Upper lobe of right lung (tissue), 1 donor: ENCODE measurements at regions not wholly inside any gene's neighbourhood (a gene's known extent, or its start where the extent isn't known, plus 50 kb on each side); places are given as distances from the start of the nearest gene placed in this dataset.

Experiments
- ATAC-seq: fragments of 200-7000 bp; cut with Tn5 transposase; one replicate; pipeline ENCODE4 v1.9.1; 2020; ENCODE audit warnings: mild to moderate bottlenecking, moderate library complexity
- DNase-seq: peaks from one replicate; pipeline ENCODE4 v3.0.0-alpha.2; 2020
- H3K27ac ChIP-seq: fragments of 200-600 bp; one replicate; pipeline ENCODE4 v1.8.0; 2022
- H3K27me3 ChIP-seq: fragments of 200-600 bp; one replicate; pipeline ENCODE4 v1.8.0; 2022; ENCODE audit warnings: mild to moderate bottlenecking
- H3K36me3 ChIP-seq: fragments of 200-600 bp; one replicate; pipeline ENCODE4 v1.8.0; 2022
- H3K4me1 ChIP-seq: fragments of 200-600 bp; one replicate; pipeline ENCODE4 v1.8.0; 2022
- H3K4me3 ChIP-seq: fragments of 200-600 bp; one replicate; pipeline ENCODE4 v1.8.0; 2022; ENCODE audit warnings: mild to moderate bottlenecking
- H3K9me3 ChIP-seq: fragments of 200-600 bp; one replicate; pipeline ENCODE4 v1.8.0; 2022
- intact Hi-C: fragments of 100-400 bp; cut with DNase I; formaldehyde crosslinking; loops from one replicate; pipeline ENCODE4 v1.11.0; 2022
- TF ChIP-seq, protein P1 (sequence below): fragments of 200-600 bp; IDR thresholded peaks from one replicate; pipeline ENCODE4 v1.8.0; 2022; ENCODE audit warnings: antibody characterized with exemption
- donor health status: DM: no; HTN: yes; CAD: no; lungs with severe emphysema.

DNA sequence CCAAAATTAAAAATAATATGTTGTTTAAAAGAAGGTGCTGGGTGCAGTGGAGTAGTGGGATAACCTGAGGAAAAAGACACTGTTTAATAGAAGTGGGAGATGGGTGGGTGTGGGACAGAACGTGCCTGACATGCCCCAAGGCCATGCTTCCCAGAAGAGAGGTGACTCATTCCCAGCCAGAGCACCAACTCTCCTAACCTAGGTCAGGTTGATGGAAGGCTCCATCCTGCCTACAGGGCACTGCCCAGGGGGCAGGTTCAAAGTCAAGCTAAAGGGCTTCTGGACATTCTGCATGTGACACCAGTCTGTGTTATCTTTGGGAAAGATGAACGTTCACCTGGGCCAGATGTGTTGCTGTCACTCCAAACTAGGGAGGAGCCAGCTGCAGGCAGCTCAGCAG is 453.1 kb downstream of the SOX6 start:
- TF ChIP-seq, protein P1, sequence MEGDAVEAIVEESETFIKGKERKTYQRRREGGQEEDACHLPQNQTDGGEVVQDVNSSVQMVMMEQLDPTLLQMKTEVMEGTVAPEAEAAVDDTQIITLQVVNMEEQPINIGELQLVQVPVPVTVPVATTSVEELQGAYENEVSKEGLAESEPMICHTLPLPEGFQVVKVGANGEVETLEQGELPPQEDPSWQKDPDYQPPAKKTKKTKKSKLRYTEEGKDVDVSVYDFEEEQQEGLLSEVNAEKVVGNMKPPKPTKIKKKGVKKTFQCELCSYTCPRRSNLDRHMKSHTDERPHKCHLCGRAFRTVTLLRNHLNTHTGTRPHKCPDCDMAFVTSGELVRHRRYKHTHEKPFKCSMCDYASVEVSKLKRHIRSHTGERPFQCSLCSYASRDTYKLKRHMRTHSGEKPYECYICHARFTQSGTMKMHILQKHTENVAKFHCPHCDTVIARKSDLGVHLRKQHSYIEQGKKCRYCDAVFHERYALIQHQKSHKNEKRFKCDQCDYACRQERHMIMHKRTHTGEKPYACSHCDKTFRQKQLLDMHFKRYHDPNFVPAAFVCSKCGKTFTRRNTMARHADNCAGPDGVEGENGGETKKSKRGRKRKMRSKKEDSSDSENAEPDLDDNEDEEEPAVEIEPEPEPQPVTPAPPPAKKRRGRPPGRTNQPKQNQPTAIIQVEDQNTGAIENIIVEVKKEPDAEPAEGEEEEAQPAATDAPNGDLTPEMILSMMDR: no peak
- no peak overlapping the region for H3K4me3 ChIP-seq
- intact Hi-C loops: no loop called here
- H3K4me1 ChIP-seq: no peaks in the 10 kb centered on the region
- H3K9me3 ChIP-seq: no peaks in the 10 kb centered on the region
- H3K27me3 ChIP-seq: no peaks in the 10 kb centered on the region
- peak; percentile 10 for DNase-seq
- ATAC-seq: no peak
- no peaks in the 10 kb centered on the region for H3K36me3 ChIP-seq
- no peak overlapping the region for H3K27ac ChIP-seq

DNA sequence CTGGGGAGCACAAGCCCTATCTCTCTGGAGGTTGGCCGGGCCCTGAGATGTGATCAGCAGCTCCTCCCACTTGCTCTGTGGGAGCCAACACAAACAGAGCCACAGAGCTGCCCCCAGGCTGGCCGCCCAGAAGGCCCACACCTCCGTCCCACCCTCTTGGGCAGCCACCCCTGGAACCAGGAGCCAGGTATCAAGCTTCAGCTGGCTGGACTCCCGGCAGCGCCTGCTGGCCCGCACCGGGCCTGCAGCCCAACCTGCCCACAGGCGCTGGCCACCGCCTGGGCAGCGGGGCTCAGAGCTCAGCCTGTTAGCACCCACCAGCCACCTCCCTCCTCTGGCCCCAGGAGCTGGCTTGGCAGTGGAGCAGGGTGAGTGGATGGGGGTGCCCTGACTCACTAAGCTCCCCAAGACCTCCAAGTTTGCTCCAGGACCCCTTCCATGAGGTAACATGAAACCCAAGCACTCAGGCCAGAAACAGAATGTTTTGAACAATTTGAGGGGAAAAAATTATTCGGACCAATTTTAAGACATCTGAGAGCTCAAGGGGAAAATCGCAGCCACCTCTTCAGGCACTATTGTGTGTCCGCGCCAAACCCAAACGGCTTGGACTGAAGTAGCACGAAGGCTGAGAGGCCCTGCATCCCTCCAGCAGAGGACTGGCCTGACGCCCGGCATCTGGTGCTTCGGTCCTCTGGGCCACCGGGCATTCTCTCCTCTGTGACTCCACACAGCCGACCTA is 450.8 kb downstream of the SOX6 start:
- no peaks in the 10 kb centered on the region for H3K27me3 ChIP-seq
- intact Hi-C loops: no loop called here
- no peak overlapping the region for H3K4me3 ChIP-seq
- H3K27ac ChIP-seq: no peak overlapping the region
- H3K36me3 ChIP-seq: no peaks in the 10 kb centered on the region
- DNase-seq (peak; percentile 29), ATAC-seq (no peak)
- TF ChIP-seq, protein P1: no peak
- no peaks in the 10 kb centered on the region for H3K9me3 ChIP-seq
- H3K4me1 ChIP-seq: no peaks in the 10 kb centered on the region

DNA sequence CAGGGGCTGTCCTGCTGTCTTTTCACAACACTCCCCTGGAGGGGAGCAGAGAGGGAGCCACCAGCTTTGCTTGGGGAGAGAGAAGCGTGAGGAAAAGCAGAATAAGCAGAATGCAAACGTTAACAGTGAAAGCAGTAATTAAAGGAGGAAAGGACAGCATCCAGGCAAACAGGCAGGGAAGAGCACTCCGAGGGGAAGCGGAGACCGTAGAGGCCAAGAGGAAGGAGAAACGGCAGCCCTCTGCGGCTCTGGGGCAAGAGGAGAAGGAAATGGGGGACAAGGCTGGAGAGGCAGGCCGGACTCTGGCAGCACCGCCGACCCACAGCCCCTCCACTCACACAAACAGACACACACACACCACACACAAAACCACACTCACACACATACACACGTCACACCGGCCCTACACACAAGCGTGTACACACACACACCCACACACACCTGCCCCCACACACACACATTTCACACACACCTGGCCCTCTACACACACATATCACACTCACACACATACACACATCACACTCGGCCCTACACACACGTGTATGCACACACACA is 449.8 kb downstream of the SOX6 start:
- intact Hi-C loops: no loop called here
- TF ChIP-seq, protein P1: no peak
- no peak for ATAC-seq
- H3K27me3 ChIP-seq: no peaks in the 10 kb centered on the region
- no peak overlapping the region for H3K4me3 ChIP-seq
- no peak overlapping the region for H3K27ac ChIP-seq
- H3K4me1 ChIP-seq: no peaks in the 10 kb centered on the region
- H3K9me3 ChIP-seq: no peaks in the 10 kb centered on the region
- H3K36me3 ChIP-seq: no peaks in the 10 kb centered on the region
- peak; percentile 31 for DNase-seq

DNA sequence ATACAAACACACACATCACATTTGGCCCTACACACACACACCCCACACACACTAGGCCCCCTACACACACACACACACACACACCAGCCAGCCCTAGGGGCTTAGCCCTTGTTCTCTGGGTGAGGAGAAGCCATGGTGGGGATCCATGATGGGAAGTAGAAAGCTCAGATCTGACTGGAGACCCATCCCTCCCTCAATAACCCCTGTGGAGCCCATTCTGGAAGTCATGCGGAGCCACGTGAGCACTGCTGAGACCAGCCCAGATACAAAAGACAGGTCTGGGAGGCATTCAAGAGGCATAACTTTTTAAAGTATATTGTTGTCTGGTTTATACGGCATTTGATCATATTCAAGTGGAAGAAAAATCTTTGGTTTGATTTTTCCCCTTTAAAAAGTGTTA is 448.5 kb downstream of the SOX6 start:
- intact Hi-C loops: no loop called here
- H3K9me3 ChIP-seq: no peaks in the 10 kb centered on the region
- DNase-seq: no peak
- no peak for ATAC-seq
- H3K27ac ChIP-seq: no peak overlapping the region
- H3K4me3 ChIP-seq: no peak overlapping the region
- H3K36me3 ChIP-seq: no peaks in the 10 kb centered on the region
- H3K27me3 ChIP-seq: no peaks in the 10 kb centered on the region
- TF ChIP-seq, protein P1: no peak
- H3K4me1 ChIP-seq: peaks cover 5% of the 10 kb centered on the region

DNA sequence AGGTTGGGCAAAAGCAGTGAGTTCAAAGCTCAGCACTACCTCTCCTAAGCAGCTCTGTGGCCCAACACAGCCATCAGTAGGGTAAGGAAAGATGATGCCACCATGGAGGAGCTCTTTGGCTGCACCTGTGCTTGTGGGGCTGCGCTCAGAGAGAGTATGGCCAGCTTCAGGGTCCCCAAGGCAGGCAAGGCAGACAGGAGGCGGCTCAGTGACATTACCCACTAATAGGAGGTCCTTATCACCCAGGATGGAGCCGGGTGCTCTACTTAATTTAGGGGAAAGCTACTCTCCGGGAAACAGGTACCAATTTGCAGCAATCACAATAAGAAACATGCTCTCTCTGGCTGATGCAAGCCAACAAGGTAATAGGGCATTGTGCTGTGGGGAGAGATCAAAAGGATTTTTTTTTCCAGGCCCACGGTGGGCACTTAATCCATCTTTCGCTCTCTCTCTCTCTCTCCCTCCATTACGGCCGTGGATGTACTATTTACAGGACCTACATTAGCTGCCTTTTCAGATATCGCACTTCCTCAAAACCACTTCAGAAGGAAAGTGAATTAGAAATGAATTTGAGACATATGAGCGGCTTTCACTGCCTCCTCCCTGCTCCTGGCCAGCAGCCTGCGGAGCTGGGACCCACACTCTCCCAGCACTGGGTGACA is 446.3 kb downstream of the SOX6 start:
- no peaks in the 10 kb centered on the region for H3K27me3 ChIP-seq
- intact Hi-C loops: no loop called here
- no peaks in the 10 kb centered on the region for H3K9me3 ChIP-seq
- no peak overlapping the region for H3K27ac ChIP-seq
- DNase-seq (no peak), ATAC-seq (no peak)
- TF ChIP-seq, protein P1: no peak
- no peak overlapping the region for H3K4me3 ChIP-seq
- no peaks in the 10 kb centered on the region for H3K36me3 ChIP-seq
- peaks cover 5% of the 10 kb centered on the region for H3K4me1 ChIP-seq
